Activated CD4-positive, alpha-beta T cell treated with anti-CD3 and anti-CD28 coated beads, Interleukin-2, amount 50 U/mL, for 4 hours (primary cell): ENCODE measurements at regions not wholly inside any gene's neighbourhood (a gene's known extent, or its start where the extent isn't known, plus 50 kb on each side); places are given as distances from the start of the nearest gene placed in this dataset.

Source experiments
- DNase-seq, 2 experiments: peaks; one replicate each; pipeline ENCODE4 v3.0.0-alpha.2; 2020

DNA sequence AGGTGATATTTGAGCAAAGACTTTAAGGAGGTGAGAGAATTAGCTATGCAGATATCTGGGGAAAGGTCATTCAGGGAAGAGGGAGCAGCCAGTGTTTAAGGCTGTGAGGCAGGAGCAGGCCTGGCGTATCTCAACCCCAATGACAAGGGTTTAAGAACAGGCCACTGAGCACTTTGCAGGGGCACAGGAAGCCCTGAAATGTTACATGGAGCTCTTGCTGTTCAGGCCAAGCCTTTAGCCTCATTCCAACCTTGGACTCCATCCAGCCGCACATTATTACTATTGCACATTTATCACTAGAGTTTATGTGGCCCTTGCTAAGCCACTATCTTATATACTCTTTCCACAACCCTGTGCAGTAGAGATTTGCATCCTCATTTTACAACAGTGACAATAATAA lies 114.0 kb downstream of the EFNB1 start:
- no peak for DNase-seq

- DNase-seq: no peak
These were observed 113.3 kb downstream of the EFNB1 start for GRCh38 chrX:68942104-68942503.

DNA sequence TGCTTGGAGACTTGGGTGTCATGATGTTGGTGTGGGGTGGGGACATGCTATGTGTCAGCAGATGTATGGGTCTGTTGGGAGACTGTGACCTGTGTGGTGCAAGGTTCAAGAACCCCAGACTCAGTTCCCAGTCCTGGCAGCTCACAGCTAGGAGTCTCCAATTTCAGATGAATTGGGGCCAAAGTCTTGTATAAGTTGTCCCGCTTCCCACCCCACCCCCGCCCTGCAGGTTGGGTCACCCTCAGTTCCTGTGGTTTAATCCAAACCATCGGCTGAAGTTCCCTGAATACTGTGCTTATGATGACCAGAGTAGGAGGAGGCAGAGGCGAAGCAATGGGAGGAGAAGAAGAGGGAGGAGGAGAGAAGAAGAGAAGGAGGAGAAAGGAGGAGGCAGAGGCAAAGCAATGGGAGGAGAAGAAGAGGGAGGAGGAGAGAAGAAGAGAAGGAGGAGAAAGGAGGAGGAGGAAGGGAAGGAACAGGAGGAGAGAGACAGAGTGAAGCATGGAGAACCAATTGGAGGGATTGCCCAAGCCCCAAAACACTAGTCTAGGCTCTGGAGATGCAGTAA lies 112.6 kb downstream of the EFNB1 start:
- no peak for DNase-seq

GRCh38 chrX:68940601-68941000 lies 111.8 kb downstream of the EFNB1 start:
- DNase-seq: no peak

DNA sequence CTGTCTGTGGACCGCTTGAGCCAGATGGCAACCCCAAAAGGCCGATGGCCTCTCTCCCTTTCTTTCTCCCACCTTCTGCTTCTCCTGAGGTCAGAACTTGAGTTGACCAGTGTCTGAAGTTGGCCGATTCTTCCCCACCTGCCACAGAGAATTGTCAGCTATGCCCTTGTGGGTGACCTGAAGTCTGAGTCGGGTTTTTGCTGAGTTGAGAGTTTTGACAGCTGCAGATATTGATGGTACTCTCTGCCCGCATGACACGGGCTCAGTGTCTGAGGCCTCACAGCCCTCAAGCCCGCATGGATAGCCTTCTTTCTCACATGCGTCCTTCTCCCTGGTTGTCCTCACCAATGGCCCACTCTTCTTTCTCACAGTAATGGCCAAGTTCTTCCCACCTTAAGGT lies 111.0 kb downstream of the EFNB1 start:
- DNase-seq: no peak

- DNase-seq: no peak
These were observed 109.6 kb downstream of the EFNB1 start for GRCh38 chrX:68938244-68939004.

GRCh38 chrX:68937581-68937980 lies 108.8 kb downstream of the EFNB1 start:
- no peak for DNase-seq

DNA sequence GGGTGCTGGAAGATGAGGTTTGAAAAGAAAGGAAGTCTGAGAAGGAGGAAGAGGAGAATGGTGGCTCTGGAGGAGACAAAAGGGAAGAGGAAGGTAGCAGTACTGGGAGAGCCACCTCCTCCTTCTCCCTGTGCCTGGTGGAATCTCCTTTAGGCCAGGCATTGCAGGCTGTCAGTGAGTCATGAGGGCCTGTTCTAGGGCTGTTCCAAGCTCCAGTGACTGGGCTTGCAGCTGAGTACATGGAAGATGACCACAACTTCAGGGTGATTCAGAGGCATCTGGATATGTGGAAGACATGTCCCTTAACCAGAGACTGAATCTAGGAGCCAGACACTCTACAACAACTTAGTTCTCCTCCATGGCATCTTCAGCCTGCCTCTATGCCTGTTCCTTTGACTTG lies 107.8 kb downstream of the EFNB1 start:
- no peak for DNase-seq

DNA sequence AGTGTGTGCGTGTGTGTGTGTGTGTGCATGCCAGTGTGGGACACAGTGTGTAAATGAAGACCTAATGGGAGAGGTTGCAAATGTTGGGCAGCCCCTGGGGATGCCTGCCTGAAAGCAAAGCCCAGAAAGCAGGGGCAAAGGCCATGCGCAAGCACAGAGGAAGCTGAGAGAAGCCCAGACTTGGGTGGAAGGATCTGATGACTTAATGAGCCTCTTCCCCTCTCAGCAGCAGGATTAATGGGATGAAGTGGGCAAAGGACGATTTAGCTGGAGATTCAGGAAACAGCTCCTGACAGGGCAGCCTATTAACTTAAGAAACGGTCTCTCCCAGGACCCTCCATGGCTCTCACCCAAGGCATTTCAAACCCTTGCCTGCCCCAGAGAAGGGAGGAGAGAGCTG lies 107.3 kb downstream of the EFNB1 start:
- DNase-seq: no peak

DNA sequence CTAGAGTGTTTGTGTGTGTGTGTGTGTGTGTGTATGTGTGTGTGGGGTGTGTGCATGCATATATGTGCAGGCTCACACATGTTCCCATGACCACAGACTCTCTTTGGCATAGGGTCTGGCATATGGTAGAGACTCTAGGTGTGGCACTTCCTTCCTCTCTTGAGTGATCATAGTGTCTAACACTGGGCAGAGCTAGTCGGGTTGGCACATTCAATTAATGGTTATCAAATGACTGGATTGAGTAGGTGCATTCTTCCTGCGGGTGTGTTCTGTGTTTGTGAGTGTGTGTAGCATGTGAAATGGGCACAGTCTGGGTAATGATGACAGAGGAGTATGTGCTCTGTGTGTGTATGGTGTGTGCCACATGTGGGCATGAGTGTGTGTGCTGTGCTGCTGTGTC lies 106.5 kb downstream of the EFNB1 start:
- DNase-seq: no peak

DNA sequence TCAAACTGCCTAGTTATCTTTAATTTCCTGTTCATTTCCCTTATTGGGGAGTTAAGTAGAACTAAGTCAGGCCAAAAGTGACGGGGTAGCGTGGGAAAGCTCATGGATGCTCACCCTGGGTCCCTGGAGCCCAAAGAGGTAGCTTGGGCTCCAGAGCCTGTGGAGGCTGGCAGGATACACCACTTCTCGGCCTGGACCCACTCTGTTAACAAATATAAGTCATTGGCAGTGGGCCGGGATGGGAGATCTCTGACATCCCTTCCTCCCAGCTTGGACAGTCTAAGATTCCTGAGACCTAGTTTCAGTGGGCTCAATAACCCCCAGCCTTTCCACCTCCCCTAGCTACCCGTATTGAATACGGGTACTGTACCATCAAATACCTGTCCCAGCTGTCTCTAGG lies 106.1 kb downstream of the EFNB1 start:
- DNase-seq: no peak

DNA sequence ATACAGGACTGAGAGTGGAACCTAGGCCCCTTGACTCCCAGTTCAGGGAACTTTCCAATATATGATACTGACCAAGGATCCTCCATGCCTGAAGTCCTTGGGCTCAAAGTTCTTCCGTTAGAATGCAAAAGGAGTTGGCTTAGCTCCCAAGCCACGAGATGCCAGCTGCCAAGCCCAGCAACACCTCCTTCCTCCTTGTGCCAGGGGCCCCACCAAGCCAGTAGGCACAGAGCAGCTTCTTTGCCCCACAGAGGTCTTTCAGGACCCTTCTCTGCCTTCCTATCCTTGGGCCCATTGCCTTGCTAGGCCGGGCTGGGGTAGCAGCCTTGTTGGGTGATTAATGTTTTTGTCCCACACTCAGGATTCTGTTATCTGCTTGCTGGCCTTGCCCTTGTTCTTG lies 105.6 kb downstream of the EFNB1 start:
- no peak for DNase-seq

DNA sequence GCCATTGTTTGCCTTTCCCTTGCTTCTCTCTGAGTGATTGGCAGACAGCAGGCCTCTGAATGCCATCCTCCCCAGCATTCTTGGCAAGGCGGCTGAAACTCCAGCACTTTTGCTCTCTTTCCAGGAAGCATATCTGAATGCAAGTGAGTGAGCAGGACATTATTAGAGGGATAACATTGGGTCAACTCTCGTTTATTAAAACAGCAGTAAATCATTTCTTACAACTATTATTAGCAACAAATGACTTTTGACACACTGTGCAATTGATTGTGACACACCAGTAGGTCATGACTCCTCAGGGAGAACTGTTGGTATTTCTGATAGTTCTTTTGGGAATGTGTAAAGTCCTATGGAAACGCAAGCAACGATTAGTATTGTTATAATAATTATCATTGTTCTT lies 103.8 kb downstream of the EFNB1 start:
- DNase-seq: no peak

DNA sequence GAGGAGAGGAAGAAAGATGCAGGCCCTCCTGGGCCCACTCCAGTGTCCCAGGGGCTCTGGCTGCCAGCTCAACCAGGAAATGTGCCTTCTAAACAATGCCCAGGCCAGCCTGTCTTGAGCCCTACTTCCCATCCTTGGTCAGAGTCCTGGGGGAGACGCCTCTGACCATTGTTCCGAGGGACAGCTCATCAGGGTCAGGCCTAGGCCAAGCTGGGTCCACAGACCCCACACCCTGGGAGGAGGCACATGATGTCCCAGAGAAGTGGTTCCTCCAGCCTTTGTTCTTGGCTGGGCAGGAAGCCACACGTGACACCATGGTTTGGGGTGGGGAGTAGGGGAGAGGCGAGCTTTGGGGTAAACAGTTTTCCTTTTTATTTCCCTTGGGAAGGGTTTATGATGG lies 102.5 kb downstream of the EFNB1 start:
- DNase-seq: no peak

DNA sequence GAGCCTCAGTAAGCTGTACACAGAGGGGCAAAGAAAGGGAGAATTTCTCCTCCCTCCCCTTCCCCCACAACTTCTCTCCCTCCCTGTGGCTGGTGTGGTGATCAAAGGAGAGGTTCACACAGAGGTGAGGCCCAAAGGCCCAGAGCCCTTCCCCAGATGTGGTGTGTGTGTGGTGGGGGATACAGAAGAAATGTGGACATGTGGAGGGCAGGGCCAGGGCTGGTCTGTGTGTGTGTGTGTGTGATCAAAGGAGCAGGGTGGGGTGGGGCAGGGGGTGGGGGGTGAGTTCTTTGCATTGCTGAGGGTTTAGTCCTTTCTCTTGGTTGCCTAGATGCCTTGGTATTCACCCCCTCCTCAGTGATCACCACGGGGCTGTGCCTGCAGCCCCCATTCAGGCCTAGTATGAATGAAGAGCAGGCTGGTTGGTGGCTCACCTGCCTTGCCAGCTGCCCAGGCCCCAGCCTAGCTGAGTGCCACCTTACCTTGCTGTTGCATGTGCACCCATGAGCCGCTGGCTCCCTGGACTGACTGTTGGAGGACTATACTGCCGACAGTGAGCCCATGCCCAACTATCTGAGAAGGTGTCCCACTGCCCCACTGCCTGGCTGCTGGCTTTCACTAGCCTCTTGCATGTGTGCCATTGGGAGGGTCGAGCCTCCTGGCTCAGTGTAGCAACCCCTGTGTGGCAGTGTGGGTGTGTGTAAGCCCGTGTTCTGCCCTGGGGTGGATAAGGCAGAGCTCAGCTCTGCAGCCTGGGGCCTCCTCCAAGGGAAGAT lies 101.9 kb downstream of the EFNB1 start:
- no peak for DNase-seq

- no peak for DNase-seq
These were observed 100.7 kb downstream of the EFNB1 start for GRCh38 chrX:68929332-68930150.

DNA sequence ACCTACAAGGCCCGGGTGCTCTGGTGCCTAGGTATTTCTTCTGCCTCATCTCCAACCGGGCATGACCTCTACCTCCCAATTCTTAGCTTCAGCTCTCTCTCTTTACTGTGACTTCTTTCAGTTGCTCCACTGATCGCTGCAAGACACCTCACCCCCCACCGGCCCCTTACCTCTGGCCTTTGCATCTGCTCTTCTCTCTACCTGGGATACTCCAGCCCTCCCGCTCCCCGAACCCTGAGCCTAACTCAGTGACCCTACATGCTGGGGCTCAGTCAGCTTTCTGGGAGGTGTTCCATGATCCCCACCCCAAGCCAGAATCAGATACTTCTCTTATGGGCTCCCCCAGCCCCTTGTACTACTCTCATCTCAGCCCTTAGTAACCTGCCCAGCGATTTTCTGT lies 99.6 kb downstream of the EFNB1 start:
- no peak for DNase-seq

- no peak for DNase-seq
These were observed 98.4 kb downstream of the EFNB1 start for GRCh38 chrX:68927178-68927577.

DNA sequence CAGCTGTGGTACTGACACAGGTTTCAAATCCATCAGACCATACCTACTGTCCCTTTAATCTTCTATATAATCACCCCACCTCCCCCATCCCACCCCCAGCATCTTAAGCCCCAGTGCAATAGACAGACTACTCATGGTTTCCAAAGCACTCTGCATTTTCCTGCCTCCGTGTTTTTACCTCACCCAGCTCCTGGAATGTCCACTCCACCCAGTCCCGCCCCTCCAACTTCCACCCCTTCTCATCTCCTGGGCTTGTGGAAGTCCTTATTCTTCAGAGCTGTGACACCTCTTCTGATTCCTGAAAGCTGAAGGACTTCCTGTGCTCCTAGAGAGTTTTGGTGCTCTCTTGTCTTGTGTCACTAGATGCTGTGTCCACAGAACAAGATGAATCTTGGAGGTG lies 94.3 kb downstream of the EFNB1 start:
- no peak for DNase-seq

- no peak for DNase-seq
These were observed 93.2 kb downstream of the EFNB1 start for GRCh38 chrX:68922013-68922412.

GRCh38 chrX:68920561-68920960 lies 91.7 kb downstream of the EFNB1 start:
- no peak for DNase-seq

- DNase-seq: no peak
These were observed 90.9 kb downstream of the EFNB1 start for GRCh38 chrX:68919707-68920106.

GRCh38 chrX:68918202-68918601 lies 89.4 kb downstream of the EFNB1 start:
- DNase-seq: no peak
